HG03520 (cell line): ENCODE measurements at regions not wholly inside any gene's neighbourhood (a gene's known extent, or its start where the extent isn't known, plus 50 kb on each side); places are given as distances from the start of the nearest gene placed in this dataset.

ENCODE experiments used
- ATAC-seq: cut with Tn5 transposase; IDR thresholded peaks from one replicate; pipeline ENCODE4 v1.9.1; 2021; ENCODE audit warnings: mild to moderate bottlenecking, moderate library complexity; ENCODE audit not compliant: unreplicated experiment

GRCh38 chr5:126192226-126192625, 231.0 kb upstream of the GRAMD2B start:
- ATAC-seq: no peak

DNA sequence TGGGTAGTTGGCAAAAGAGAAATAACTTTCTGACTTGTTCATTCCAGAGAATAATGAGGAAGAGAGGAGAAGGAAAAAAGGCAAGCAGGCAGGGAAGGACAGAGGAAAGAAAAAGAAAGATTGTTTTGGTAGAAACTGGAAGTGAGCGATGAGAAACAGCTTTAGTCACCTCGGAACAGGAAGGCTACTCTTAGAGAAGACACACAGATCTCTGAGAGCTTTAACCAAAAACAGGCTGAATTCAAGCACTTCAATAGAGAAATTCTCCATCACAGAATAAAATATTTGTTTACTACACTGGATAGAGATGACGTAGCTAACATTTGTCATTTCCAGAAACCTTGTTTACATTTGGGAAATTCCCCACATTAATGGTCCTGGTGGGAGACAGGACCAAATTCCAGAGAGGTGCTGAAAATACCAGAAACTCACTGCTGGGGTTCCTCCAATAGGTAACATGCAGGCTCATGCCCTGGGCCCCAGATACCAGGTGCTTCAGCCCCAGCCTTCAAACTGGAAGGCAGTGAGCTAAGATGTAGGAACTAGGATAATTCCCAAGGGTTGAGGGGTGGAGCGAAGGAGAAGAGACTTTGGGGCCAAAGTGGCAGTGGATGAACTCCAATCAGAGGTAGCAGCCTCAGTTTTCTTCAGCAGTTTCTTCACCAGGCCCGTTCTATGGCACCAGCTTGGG, 227.7 kb upstream of the GRAMD2B start:
- ATAC-seq: no peak

DNA sequence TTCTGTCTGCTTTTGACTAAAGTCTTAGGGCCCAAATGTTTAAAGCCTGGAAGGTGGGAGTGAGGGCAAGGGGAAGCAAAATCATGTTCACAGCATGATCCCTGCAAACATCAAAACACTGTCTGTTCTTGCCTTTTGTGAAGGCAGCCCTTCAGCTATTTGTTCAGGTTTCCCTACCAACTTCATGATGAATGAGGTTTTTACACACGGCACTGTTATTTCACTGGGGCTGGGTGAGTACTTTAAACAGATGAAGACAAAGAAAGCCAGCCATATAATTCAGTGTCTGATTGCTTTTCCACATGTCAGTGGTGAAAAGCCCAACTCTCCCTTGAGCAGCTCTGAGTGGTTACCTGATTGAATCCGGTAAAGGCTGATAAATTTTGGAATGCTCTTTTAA, 224.7 kb upstream of the GRAMD2B start:
- no peak for ATAC-seq

GRCh38 chr5:126199467-126199866, 223.7 kb upstream of the GRAMD2B start:
- ATAC-seq: no peak

- ATAC-seq: no peak
These were observed 214.5 kb upstream of the GRAMD2B start for GRCh38 chr5:126208691-126209090.

GRCh38 chr5:126210955-126211354, 212.3 kb upstream of the GRAMD2B start:
- ATAC-seq: no peak

GRCh38 chr5:126219616-126220015, 203.6 kb upstream of the GRAMD2B start:
- ATAC-seq: no peak

- ATAC-seq: no peak
These were observed 202.5 kb upstream of the GRAMD2B start for GRCh38 chr5:126220725-126221124.

DNA sequence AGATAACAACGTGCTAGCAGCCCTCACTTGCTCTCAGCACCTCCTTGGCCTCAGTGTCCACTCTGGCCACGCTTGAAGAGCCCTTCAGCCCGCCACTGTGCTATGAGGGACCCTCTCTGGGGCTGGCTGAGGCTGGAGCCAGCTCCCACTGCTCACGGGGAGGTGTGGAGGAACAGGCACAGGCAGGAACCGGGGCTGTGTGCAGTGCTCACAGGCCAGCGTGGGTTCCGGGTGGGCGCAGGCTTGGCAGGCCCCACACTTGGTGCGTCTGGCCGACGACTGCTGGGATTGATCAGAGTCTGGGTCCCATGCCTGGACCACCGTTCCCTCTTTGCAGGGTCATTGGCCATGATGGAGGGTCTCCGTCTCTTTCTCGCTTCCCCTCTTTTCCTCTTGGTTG, 194.3 kb upstream of the GRAMD2B start:
- ATAC-seq: no peak

DNA sequence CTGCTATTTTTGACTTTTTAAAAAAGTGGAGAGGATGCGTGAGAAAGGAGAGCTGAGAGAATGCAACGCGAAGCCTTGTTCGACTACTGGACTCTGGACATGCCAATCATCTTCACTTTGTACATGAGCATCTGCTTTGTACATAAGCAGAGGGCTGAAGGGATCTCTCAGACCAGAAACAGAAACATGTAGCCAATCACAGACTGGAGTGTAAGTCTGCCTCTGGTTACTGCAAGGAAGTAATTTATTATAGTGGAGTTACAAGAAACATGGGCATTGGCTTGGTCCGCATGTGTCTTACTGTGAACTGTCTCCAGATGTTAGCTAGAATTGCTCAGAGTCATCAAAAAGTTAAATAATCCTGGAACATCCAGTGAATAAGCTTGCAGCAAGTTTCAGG, 190.0 kb upstream of the GRAMD2B start:
- ATAC-seq: no peak

- ATAC-seq: no peak
These were observed 188.5 kb upstream of the GRAMD2B start for GRCh38 chr5:126234563-126235195.

- ATAC-seq: no peak
These were observed 187.6 kb upstream of the GRAMD2B start for GRCh38 chr5:126235628-126236027.

GRCh38 chr5:126236994-126237393, 186.2 kb upstream of the GRAMD2B start:
- no peak for ATAC-seq

- ATAC-seq: no peak
These were observed 174.6 kb upstream of the GRAMD2B start for GRCh38 chr5:126248611-126249010.

- no peak for ATAC-seq
These were observed 172.2 kb upstream of the GRAMD2B start for GRCh38 chr5:126251024-126251423.

DNA sequence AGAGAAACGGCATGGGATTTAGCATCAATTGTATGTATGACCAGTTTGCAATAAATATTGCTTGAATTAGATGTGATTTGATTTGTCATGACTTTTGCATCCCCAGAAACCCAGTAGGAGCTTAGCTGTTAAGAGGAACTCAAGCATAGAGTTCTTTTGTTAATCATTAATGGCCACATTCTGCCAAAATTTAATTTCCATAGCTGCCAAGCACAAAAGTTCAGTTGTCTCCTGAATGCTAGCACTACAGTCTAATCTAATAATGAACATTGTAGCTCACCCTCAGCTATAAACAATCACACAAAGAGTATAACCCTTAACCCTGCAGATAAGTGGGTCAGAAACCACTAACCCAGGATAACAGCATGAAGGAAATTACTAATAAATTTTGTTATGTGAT, 169.8 kb upstream of the GRAMD2B start:
- no peak for ATAC-seq

- no peak for ATAC-seq
These were observed 159.5 kb upstream of the GRAMD2B start for GRCh38 chr5:126263591-126264184.

GRCh38 chr5:126265917-126266316, 157.3 kb upstream of the GRAMD2B start:
- no peak for ATAC-seq

- no peak for ATAC-seq
These were observed 155.8 kb upstream of the GRAMD2B start for GRCh38 chr5:126267438-126267837.

GRCh38 chr5:126268697-126269315, 154.4 kb upstream of the GRAMD2B start:
- no peak for ATAC-seq

- ATAC-seq: no peak
These were observed 153.7 kb upstream of the GRAMD2B start for GRCh38 chr5:126269511-126269910.

- ATAC-seq: no peak
These were observed 152.1 kb upstream of the GRAMD2B start for GRCh38 chr5:126271141-126271540.
